T47D (cell line): ENCODE measurements at regions not wholly inside any gene's neighbourhood (a gene's known extent, or its start where the extent isn't known, plus 50 kb on each side); places are given as distances from the start of the nearest gene placed in this dataset.

Experiments used
- DNase-seq, 2 experiments: peaks; one replicate each; pipeline versions ENCODE4 v3.0.0 to v3.0.0-alpha.2; 2011 to 2012; ENCODE audit warnings: low read depth in 1 of 2, low spot score in 1 of 2
- JUND ChIP-seq: IDR thresholded peaks from 2 replicates; pipeline ENCODE4 v1.6.1; 2012; ENCODE audit warnings: low read depth
- in situ Hi-C: cut with HindIII; loops from 2 replicates; pipeline ENCODE4 v1.10.0; 2016; ENCODE audit warnings: low sequenced_read_pairs, low pct_unique_long_range_greater_than_20kb

DNA sequence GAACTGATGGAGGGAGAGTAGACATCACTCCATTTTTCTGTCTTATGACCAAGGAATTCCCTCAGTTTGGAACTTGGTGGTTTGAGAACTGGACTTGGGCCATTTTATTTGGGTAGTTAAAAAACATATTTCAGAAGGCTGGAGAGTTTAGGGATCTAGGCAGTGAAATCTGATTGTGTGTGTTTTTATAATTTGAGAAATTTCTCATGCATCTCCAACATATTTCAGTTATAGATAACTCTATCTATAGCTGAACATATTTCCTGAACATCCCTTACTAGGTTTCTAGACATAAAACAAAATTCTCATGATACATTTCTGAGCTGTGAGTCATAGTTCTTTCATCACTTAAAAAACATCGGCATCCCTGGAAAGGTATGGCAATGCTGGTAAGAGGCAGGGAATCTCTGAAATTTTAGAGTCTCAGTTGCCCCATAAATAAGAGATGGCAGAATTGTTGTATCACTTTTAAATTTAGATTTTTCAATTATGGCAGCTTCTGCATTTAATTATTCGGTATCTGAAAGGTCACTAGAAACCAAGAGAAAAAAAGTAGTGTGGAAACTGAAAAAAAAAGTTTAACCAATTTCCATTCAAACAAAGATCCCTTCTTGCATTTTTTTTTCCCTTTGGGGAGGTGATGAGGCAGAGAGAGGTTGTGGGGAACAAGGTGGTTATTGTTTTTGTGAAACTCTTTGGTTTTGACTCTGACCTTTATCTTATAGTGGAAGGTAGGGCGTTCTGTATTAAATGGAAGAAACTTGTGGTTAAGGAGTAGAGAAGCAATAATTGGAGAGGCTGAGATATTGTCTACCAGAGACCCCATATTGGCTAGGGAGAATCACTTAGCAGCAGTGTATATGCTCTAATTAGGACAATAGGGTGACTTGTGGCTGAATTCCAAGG, 102.9 kb downstream of the FASLG start:
- no peak for DNase-seq
- in situ Hi-C loops, result no loop called here
- TF ChIP-seq JUND, result no peak

- in situ Hi-C loops, result no loop called here
- DNase-seq, result no peak
- no peak for TF ChIP-seq JUND
These were observed 104.2 kb downstream of the FASLG start for GRCh38 chr1:172763057-172763456.

DNA sequence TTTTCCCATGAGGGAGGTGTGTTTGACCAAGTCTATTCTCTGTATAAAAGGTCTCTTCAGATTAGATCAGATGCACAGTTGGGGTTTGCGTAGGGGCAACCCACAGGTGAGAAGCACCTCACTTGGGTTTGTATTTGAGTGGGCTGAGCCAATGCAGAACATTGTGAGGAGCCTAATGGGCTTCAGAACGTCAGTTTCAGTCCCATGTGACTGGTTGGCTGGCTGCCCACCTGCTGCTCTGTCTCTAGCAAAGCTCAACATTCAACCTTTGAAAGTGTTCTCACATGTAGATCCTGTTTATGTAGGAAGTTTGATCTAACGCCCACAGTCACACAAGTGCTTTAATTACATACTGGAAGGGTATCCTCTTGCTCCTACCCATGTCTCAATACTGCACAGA, 105.5 kb downstream of the FASLG start:
- no peak for DNase-seq
- no peak for TF ChIP-seq JUND
- in situ Hi-C loops, result no loop called here

DNA sequence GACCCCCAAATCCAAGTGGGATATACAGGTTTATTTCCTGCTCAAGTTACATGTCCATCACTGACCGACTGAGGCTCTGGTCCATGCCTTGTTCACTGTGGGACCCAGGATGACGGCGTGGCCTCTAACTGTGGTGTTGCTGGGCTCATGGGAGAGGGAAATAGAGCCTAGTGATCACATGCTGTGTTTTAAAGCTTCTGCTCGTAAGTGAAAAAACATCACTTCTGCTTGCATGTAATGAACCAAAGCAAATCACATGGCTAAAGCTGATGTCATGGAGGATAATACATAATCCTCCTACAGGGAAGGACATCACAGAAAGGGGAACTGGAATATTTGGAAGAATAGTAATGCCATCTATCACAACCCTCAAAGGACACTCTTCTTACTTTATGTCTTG, 107.6 kb downstream of the FASLG start:
- no peak for DNase-seq
- TF ChIP-seq JUND, result no peak
- in situ Hi-C loops, result no loop called here

DNA sequence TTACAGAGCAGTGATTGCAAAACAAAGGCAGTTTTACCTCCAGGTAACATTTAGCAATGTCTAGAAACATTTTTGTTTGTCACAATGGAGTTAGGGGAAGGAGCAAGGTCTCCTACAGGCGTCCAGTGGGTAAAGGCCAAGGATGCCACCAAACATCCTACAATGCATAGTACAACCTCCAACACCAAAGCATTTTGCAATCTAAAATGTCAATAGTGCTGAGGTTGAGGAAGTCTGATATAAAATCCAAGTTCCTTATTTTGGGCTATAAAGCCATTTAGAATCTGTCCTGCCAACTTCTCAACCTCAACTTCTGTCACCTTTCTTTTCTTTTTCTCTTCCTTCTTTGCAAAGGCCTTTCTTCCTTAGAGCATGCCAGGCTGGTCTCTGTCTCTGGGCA, 111.2 kb downstream of the FASLG start:
- in situ Hi-C loops, result no loop called here
- no peak for DNase-seq
- no peak for TF ChIP-seq JUND

GRCh38 chr1:172774561-172774960, 115.7 kb downstream of the FASLG start:
- no peak for DNase-seq
- TF ChIP-seq JUND, result no peak
- in situ Hi-C loops, result no loop called here

DNA sequence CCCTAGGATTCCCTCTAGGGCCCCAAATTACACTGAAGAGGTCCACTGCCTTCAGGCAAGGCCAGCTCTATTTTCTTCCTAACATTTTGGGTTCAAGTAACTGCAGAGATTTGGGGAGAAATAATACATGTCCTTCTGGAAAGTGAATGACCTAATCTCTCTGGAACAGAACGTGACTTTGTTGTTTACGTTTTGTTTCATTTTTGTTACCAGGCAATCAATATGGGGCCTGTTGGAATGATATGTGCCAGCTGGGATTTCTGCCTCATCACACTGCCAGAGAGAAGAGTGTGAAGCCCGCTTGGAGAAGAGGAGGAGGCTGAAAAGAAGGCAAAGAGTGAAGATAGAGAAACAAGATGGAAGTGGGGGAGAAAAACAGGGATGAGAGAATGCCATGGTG, 116.7 kb downstream of the FASLG start:
- in situ Hi-C loops, result no loop called here
- no peak for DNase-seq

DNA sequence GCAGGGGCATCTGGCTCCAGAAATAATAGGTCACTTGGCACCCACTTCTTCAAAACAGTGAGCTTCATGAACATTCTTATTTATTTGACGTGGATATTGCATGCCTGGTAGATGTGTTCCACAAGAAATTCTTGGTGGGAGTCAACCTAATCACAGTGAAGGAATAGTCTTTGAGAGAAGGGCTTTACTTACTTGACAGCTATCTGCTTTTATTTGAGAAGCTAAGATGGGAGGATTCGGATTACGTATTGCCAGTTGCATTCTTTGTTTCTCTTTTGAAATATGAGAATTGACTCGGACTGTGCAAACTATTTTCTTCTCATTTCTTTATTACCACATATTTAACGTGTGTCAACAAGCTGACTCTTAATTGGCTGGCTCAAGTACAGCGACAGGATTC, 117.2 kb downstream of the FASLG start:
- in situ Hi-C loops, result no loop called here
- peak in 1 of 2 experiments; percentile 9 for DNase-seq
- no peak for TF ChIP-seq JUND

More for the DNA sequence above, 116.7 kb downstream of the FASLG start:
- no peak for TF ChIP-seq JUND

DNA sequence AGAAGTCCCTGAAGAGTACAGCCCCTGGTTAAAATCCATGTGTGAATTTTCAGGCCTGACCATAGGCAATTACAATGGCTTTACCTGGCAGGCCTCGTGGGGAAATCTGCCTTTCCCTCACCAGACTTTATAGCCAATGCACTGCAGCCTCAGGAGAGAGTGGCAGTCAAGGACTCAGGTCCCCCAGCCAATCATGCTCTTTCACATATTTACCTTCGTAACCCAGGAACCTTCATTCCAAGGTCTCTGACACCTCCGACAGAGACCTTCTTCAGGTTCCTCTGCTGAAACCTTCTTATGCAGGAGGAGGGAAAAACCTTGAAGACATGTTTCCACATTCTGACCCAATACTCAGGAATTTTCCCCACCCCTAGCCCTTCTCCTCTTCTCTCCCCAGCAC, 118.9 kb downstream of the FASLG start:
- TF ChIP-seq JUND, result no peak
- in situ Hi-C loops, result no loop called here
- no peak for DNase-seq

- DNase-seq, result no peak
- in situ Hi-C loops, result no loop called here
- no peak for TF ChIP-seq JUND
These were observed 119.9 kb downstream of the FASLG start for GRCh38 chr1:172778456-172779455.

DNA sequence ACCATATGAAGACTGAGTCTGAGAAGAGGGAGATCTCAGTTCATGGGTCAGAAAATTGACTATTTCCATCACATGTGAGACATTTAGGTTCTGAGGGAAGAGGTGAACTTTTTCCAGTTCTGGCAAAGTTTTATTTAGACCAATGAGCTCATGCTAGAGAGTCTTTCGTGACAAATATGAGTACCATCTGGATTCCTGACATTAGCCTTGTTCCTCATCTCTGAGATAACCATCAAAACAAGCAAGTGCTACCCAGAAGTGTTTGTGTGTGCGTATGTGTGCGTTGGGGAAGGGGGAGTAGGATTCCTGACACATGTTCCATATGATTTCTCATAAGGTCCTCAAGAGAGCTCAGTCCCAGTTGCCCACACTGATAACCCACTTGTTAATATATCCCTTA, 120.6 kb downstream of the FASLG start:
- no peak for TF ChIP-seq JUND
- in situ Hi-C loops, result no loop called here
- DNase-seq, result no peak

GRCh38 chr1:172781513-172782140, 122.7 kb downstream of the FASLG start:
- TF ChIP-seq JUND, result no peak
- DNase-seq, result no peak
- in situ Hi-C loops, result no loop called here

- DNase-seq, result no peak
- in situ Hi-C loops, result no loop called here
- TF ChIP-seq JUND, result no peak
These were observed 130.9 kb downstream of the FASLG start for GRCh38 chr1:172789840-172790239.
